ENCODE measurements at regions not wholly inside any gene's neighbourhood (a gene's known extent, or its start where the extent isn't known, plus 50 kb on each side); places are given as distances from the start of the nearest gene placed in this dataset.

- DNase-seq, result no peak
- no peak for FAIRE-seq
- no peaks in the 10 kb centered on the region for H3K36me3 ChIP-seq (ENCODE audit: control insufficient read depth in 2 of 3, insufficient read depth in 3 of 3, low read length in 3 of 3)
- no peaks in the 10 kb centered on the region for H3K27me3 ChIP-seq (ENCODE audit: control insufficient read depth, insufficient read depth, low read length)
- no peak for TF ChIP-seq CTCF (IDR thresholded peaks at IDR 0.05; ENCODE audit: borderline replicate concordance, extremely low read depth, insufficient read depth)
- H3K9me3 ChIP-seq (ENCODE audit: control insufficient read depth in 2 of 3, insufficient read depth in 1 of 3, low read length in 3 of 3), result no peaks in the 10 kb centered on the region
- H3K9ac ChIP-seq (ENCODE audit: low read length in 3 of 3), result no peak overlapping the region
- H3K4me3 ChIP-seq (ENCODE audit: low read length in 3 of 3), result no peak overlapping the region
- H3K27ac ChIP-seq (ENCODE audit: low read depth in 2 of 2, low read length in 2 of 2), result no peak overlapping the region
- intact Hi-C loops (cut with DNase I), result no loop called here
- H3K4me1 ChIP-seq (ENCODE audit: control insufficient read depth in 2 of 3, insufficient read depth in 2 of 3, low read depth in 1 of 3, low read length in 3 of 3), result no peaks in the 10 kb centered on the region
These were observed 249.6 kb upstream of the SOX5 start for GRCh38 chr12:24198936-24199671.

- Histone ChIP-seq H3K27me3 (ENCODE audit: control insufficient read depth, insufficient read depth, low read length) (no peaks in the 10 kb centered on the region), H3K4me1 (ENCODE audit: control insufficient read depth in 2 of 3, insufficient read depth in 2 of 3, low read depth in 1 of 3, low read length in 3 of 3) (no peaks in the 10 kb centered on the region), H3K27ac (ENCODE audit: low read depth in 2 of 2, low read length in 2 of 2) (no peak overlapping the region), H3K36me3 (ENCODE audit: control insufficient read depth in 2 of 3, insufficient read depth in 3 of 3, low read length in 3 of 3) (no peaks in the 10 kb centered on the region), H3K9ac (ENCODE audit: low read length in 3 of 3) (no peak overlapping the region), H3K9me3 (ENCODE audit: control insufficient read depth in 2 of 3, insufficient read depth in 1 of 3, low read length in 3 of 3) (no peaks in the 10 kb centered on the region), H3K4me3 (ENCODE audit: low read length in 3 of 3) (no peak overlapping the region)
- no peak for FAIRE-seq
- intact Hi-C loops (cut with DNase I), result no loop called here
- TF ChIP-seq CTCF (IDR thresholded peaks at IDR 0.05; ENCODE audit: borderline replicate concordance, extremely low read depth, insufficient read depth), result no peak
- peak in 2 of 5 donors; percentile 8 to 10 for DNase-seq
These were observed 248.6 kb upstream of the SOX5 start for GRCh38 chr12:24198070-24198469.

DNA sequence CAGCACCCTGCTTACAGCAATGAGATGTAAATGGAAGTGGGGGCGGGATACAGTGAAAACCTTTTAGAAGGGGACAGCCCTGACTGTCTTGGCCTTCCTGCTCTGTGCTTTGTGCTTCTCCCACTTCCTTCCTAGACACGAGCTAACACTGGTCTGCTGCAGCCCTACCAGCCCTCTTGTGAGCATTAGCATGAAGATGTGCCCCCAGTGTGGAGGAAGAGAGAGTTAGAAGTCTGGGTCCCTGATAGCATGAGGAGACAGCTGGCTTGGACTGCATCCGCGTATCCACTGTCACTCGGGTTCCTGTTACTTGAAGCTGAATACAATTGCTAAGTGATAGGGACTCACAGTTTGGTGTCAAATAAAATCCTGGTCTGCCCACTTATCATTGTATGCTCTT is 248.1 kb upstream of the SOX5 start:
- Histone ChIP-seq H3K4me1 (ENCODE audit: control insufficient read depth in 2 of 3, insufficient read depth in 2 of 3, low read depth in 1 of 3, low read length in 3 of 3) (no peaks in the 10 kb centered on the region), H3K27me3 (ENCODE audit: control insufficient read depth, insufficient read depth, low read length) (no peaks in the 10 kb centered on the region), H3K4me3 (ENCODE audit: low read length in 3 of 3) (no peak overlapping the region), H3K36me3 (ENCODE audit: control insufficient read depth in 2 of 3, insufficient read depth in 3 of 3, low read length in 3 of 3) (no peaks in the 10 kb centered on the region), H3K9me3 (ENCODE audit: control insufficient read depth in 2 of 3, insufficient read depth in 1 of 3, low read length in 3 of 3) (no peaks in the 10 kb centered on the region), H3K27ac (ENCODE audit: low read depth in 2 of 2, low read length in 2 of 2) (no peak overlapping the region), H3K9ac (ENCODE audit: low read length in 3 of 3) (no peak overlapping the region)
- FAIRE-seq (no peak), DNase-seq (peak in 3 of 5 donors; percentile 12 to 28 (median 13))
- no peak for TF ChIP-seq CTCF (IDR thresholded peaks at IDR 0.05; ENCODE audit: borderline replicate concordance, extremely low read depth, insufficient read depth)
- intact Hi-C loops (cut with DNase I), result no loop called here

DNA sequence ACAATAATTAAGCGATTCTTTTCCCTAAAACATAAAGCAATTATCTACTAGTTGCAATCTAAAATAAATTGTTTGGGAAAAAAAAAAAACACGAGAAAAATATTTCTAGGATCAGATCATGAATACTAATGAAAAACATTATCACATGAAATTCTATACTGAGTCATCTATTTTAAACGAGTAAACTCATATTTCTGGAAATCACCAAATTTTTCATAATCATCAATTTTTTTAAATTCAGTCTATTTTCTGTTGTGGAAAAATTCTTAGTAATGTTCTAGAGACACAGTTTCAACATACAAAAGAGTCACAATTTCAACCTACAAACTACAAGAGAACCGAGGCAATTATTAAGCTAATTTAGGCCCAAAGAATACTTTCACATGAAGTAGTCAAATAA is 245.6 kb upstream of the SOX5 start:
- no peak for TF ChIP-seq CTCF (IDR thresholded peaks at IDR 0.05; ENCODE audit: borderline replicate concordance, extremely low read depth, insufficient read depth)
- FAIRE-seq, result no peak
- no peak for DNase-seq
- Histone ChIP-seq H3K4me1 (ENCODE audit: control insufficient read depth in 2 of 3, insufficient read depth in 2 of 3, low read depth in 1 of 3, low read length in 3 of 3) (no peaks in the 10 kb centered on the region), H3K36me3 (ENCODE audit: control insufficient read depth in 2 of 3, insufficient read depth in 3 of 3, low read length in 3 of 3) (no peaks in the 10 kb centered on the region), H3K9ac (ENCODE audit: low read length in 3 of 3) (no peak overlapping the region), H3K27me3 (ENCODE audit: control insufficient read depth, insufficient read depth, low read length) (no peaks in the 10 kb centered on the region), H3K4me3 (ENCODE audit: low read length in 3 of 3) (no peak overlapping the region), H3K27ac (ENCODE audit: low read depth in 2 of 2, low read length in 2 of 2) (no peak overlapping the region), H3K9me3 (ENCODE audit: control insufficient read depth in 2 of 3, insufficient read depth in 1 of 3, low read length in 3 of 3) (no peaks in the 10 kb centered on the region)
- intact Hi-C loops (cut with DNase I), result no loop called here

Data from kidney (tissue), 13 donors.